ENCODE measurements at regions not wholly inside any gene's neighbourhood (a gene's known extent, or its start where the extent isn't known, plus 50 kb on each side); places are given as distances from the start of the nearest gene placed in this dataset.
A peak's percentile ranks its signal among the peaks of the same experiment; 100 is the strongest.

DNA sequence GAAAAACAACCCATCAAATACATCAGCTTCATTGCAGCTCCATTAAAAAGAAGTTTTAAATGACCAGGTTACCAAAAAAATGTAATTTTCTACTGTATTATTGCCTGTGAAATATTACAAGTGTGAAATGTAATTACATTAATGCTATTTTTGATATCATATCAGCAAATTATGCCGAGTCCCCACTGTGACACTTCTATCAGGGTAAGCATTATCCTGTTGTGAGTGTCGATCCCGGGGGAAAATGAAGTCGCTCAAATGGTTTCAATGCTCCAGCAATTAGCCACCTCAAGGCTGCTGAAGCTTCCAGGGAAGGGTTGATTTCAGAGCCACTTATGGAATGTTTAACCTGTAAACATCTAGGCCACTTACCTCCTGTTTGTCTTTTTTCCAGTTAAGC is 70.4 kb downstream of the RCN1 start:
- DNase-seq: no peak
- peaks cover 22% of the 10 kb centered on the region for H3K27me3 Mint-ChIP-seq
- CTCF ChIA-PET: interaction anchor here (3.1 kb wide), 1 partner anchor 15 kb away, joined by 18 read pairs; no protein-coding TSS in a partner anchor
- no peaks in the 10 kb centered on the region for H3K36me3 Mint-ChIP-seq
- peaks cover 6% of the 10 kb centered on the region for H3K4me1 Mint-ChIP-seq
- no peaks in the 10 kb centered on the region for H3K9me3 Mint-ChIP-seq
- no peak overlapping the region for H3K4me3 Mint-ChIP-seq
- H3K27ac Mint-ChIP-seq: no peak overlapping the region

DNA sequence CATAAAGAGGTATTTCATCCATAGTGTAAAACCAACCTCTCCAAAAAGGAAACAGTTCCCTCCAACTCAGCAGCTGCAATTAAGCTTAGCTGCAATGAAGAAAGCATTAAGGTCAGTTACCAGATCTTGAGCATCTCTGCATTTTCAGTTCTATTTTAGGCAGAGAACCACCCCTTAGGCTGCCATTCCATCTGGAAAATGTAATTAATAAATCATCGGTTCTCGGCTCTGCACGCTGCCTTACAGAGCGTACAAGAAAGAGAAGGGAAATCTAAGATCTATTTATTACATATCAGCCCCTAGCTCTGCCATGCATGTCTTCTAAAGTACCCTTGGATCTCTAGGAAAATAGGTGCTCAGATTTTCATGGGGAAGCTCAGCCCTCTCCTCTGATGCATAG is 71.5 kb downstream of the RCN1 start:
- no peak for DNase-seq
- Mint-ChIP-seq H3K4me3 (no peak overlapping the region), H3K27ac (no peak overlapping the region), H3K36me3 (no peaks in the 10 kb centered on the region), H3K4me1 (peaks cover 6% of the 10 kb centered on the region), H3K9me3 (no peaks in the 10 kb centered on the region), H3K27me3 (peaks cover 22% of the 10 kb centered on the region)
- CTCF ChIA-PET: interaction anchor here (3.1 kb wide), 1 partner anchor 14 kb away, joined by 18 read pairs; no protein-coding TSS in a partner anchor

DNA sequence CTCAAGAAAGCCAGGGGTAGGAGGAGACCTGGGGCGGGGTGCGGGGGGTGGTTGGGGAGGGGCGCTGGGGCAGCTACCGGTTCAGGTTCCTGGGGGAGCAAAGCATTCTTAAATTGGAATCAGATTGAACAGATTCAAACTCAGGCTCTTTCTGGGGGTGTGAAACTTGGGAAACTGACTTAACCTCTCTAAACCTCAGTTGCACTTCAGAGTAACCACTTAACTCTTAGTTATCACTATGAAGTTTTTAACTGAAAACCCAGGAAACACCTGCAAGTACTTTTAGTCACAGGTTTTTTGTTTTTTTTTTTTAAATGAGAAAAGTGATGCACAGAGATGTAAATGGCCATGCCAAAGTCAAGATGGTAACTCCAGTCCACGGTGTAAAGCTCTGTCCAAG is 72.0 kb downstream of the RCN1 start:
- peaks cover 6% of the 10 kb centered on the region for H3K4me1 Mint-ChIP-seq
- no peaks in the 10 kb centered on the region for H3K36me3 Mint-ChIP-seq
- CTCF ChIA-PET: interaction anchor here (3.1 kb wide), 1 partner anchor 13 kb away, joined by 18 read pairs; no protein-coding TSS in a partner anchor
- no peak for DNase-seq
- H3K4me3 Mint-ChIP-seq: no peak overlapping the region
- H3K27ac Mint-ChIP-seq: no peak overlapping the region
- peaks cover 22% of the 10 kb centered on the region for H3K27me3 Mint-ChIP-seq
- no peaks in the 10 kb centered on the region for H3K9me3 Mint-ChIP-seq

DNA sequence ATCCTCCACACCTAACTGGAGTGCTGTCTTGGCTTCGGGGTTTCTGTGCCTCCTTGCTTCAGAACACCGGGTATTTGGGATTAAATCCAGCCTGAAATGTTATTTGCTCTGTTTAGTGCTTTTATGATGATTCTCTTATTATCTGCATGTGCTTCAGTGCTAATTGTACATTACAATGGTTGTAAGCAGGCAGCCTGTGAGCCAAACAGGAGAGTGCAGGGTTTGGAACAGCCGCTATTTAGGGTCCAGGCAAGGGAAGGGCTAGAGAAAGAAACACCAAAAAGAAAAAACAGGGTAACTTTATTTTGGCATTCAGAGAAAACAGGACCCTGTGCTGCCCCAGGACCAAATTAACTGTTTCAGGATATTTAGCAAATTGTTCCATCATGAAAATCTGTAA is 72.7 kb downstream of the RCN1 start:
- H3K27ac Mint-ChIP-seq: no peak overlapping the region
- no peak overlapping the region for H3K4me3 Mint-ChIP-seq
- no peaks in the 10 kb centered on the region for H3K36me3 Mint-ChIP-seq
- peaks cover 13% of the 10 kb centered on the region for H3K4me1 Mint-ChIP-seq
- CTCF ChIA-PET: no interaction called here
- no peaks in the 10 kb centered on the region for H3K9me3 Mint-ChIP-seq
- no peak for DNase-seq
- H3K27me3 Mint-ChIP-seq: peaks cover 22% of the 10 kb centered on the region

DNA sequence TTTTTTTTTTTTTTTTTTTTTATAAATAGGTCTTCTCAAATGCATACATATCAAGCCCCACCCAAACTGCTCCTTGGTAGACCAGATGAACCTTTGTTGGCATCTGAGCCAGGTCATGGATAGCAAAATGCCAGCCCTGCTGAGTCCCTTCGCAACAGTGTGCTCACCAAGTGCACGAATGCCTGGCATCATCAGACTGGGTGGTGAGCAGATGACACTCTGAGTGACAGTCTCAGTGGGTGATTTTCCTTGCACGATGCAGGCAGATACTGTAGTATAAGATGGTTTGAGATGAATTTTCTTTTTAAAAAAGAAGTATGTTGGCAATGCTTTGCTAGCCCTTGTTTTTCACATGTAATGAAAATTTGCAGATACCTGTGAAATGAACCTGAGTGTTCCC is 74.0 kb downstream of the RCN1 start:
- Mint-ChIP-seq H3K36me3 (no peaks in the 10 kb centered on the region), H3K9me3 (no peaks in the 10 kb centered on the region), H3K27ac (no peak overlapping the region), H3K27me3 (peaks cover 21% of the 10 kb centered on the region), H3K4me3 (no peak overlapping the region), H3K4me1 (peaks cover 25% of the 10 kb centered on the region)
- CTCF ChIA-PET: no interaction called here
- no peak for DNase-seq

DNA sequence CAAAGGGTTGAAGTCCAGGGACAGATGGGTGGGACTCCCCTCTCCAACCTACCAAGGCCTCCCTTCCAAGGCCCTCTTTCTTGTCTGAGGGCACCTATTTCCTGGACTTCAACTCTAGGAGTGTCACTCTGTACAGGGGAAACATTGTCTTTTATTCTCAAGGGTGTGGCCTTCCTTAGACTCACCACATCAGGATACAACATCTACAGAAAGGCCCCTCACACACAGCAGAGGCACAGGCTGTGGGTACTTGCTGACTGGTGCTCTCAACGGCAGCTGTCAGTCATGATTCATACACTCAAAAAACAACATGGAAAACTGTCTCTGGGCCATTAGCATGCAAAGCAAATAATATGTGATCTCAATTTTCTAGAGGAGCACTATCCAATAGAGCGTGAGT is 78.0 kb downstream of the RCN1 start:
- CTCF ChIA-PET: no interaction called here
- peaks cover 22% of the 10 kb centered on the region for H3K27me3 Mint-ChIP-seq
- H3K9me3 Mint-ChIP-seq: no peaks in the 10 kb centered on the region
- no peak overlapping the region for H3K4me3 Mint-ChIP-seq
- H3K36me3 Mint-ChIP-seq: no peaks in the 10 kb centered on the region
- peak; percentile 23 for DNase-seq
- H3K27ac Mint-ChIP-seq: no peak overlapping the region
- H3K4me1 Mint-ChIP-seq: peaks cover 31% of the 10 kb centered on the region

DNA sequence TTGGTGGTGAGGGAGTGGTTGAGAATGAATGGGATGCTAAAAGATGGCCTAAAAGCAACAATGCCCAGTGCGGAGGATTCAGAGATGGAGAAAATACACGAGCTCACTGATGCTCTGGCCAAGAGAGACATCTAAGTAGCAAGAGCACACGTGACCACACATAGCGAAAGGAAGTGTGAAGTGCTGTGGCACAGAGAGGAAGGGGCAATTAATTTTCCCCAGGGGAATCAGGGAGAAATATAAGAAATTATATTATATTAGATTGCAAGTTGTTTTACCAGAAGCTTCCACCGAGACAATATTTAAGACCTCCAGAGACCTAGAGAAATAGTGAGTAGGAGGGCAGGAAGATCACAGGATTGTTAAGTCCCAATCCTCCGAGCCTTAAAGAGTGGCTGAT is 80.6 kb downstream of the RCN1 start:
- no peak overlapping the region for H3K27ac Mint-ChIP-seq
- no peak for DNase-seq
- CTCF ChIA-PET: interaction anchor here (0.6 kb wide), 2 partner anchors 114 to 916 kb away, joined by 3 read pairs; no protein-coding TSS in a partner anchor
- H3K27me3 Mint-ChIP-seq: peaks cover 22% of the 10 kb centered on the region
- peaks cover 31% of the 10 kb centered on the region for H3K4me1 Mint-ChIP-seq
- H3K9me3 Mint-ChIP-seq: no peaks in the 10 kb centered on the region
- H3K36me3 Mint-ChIP-seq: no peaks in the 10 kb centered on the region
- no peak overlapping the region for H3K4me3 Mint-ChIP-seq

DNA sequence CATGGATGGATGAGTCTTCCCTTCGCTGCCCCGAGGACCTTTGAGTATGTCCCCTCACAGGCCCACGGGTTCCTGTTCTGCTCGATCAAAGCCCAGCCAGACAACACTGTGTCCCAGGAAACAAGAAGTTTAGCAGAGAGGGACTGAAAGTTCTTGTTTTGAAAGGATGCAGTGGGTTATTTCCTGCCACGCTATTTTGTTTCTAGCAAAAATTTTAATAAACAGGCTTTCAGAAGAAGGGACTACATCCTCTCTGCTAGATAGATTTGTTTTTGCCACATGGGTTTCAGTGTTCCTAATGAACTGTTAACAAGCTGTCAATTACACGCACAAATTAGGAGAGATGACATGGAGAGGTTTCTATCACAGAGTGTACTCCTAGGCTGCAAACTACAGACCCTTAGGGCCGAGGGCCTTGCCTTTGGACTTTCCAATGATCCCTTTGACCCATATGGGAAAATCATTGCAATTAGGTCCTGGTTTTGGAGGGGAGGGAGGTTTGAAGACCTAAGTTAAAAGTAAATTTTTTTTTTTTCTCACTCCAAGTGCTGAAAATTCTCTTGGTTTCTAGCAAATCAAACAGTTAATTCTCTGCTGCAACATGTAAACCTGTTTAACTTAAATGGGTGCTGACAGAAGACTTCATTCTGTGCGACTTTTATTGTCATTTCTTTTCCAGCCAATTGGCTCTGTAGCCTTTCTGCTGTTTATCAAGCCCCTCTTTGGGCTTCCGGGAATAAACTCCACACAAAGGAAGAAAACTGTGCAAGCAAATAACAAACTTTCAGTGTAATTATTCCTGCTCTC is 81.4 kb downstream of the RCN1 start:
- no peak overlapping the region for H3K4me3 Mint-ChIP-seq
- peaks cover 22% of the 10 kb centered on the region for H3K27me3 Mint-ChIP-seq
- no peaks in the 10 kb centered on the region for H3K36me3 Mint-ChIP-seq
- H3K27ac Mint-ChIP-seq: no peak overlapping the region
- H3K4me1 Mint-ChIP-seq: peaks cover 31% of the 10 kb centered on the region
- no peak for DNase-seq
- H3K9me3 Mint-ChIP-seq: no peaks in the 10 kb centered on the region
- CTCF ChIA-PET: interaction anchor here (0.6 kb wide), 1 partner anchor 114 kb away, joined by 3 read pairs; no protein-coding TSS in a partner anchor

DNA sequence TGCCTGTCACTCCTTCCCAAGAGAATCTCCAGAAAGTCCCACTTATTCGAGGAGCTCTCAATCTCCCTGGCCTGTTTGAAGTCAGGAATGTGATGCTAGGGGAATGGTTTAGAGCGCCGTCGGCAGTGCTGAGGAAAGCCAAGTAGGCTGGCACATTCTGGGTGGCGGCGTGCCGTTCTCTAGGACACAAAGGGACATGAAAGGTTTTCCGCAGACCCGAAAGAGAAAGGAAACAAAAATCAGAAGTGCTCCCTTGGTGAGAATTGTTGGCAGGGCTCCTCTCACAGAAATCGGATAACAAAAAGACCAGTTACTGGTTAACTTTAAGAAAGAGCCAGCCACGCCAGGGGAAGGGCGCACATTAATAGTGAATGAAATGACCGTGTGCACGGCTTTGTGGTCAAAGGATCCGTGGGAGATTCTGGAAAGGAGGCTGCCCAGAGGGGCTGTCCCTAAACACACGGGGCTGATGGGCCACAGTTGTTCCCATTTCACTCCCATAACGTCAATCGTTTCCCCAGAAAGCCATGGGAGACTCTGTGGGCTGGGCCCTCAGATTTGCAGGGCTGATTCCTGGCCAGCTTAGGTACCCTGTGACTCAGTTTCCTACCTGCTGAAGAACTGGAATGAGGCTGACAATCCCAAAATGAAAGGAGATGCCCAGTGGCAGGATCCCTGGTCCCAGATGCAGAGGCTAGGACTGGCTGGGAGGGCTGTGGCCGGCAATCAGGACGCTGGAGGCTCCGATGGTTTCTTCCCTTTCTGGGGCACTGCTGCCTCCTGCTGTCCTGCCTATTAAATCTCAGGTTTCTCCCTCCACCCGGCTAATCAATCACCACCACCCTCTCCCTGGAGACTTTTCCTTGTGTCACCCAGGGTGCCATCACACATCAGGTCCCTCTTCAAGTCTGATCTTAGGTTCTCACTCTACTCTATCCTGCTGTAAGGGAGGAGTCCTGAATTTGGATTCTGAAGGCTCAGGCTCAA is 82.3 kb downstream of the RCN1 start:
- Mint-ChIP-seq H3K36me3 (no peaks in the 10 kb centered on the region), H3K27ac (no peak overlapping the region), H3K27me3 (peaks cover 23% of the 10 kb centered on the region), H3K4me1 (peaks cover 29% of the 10 kb centered on the region), H3K4me3 (no peak overlapping the region), H3K9me3 (no peaks in the 10 kb centered on the region)
- peak; percentile 47 for DNase-seq
- CTCF ChIA-PET: interaction anchor here (1.4 kb wide), 2 partner anchors 121 to 122 kb away, joined by 6 to 7 read pairs; no protein-coding TSS in a partner anchor

DNA sequence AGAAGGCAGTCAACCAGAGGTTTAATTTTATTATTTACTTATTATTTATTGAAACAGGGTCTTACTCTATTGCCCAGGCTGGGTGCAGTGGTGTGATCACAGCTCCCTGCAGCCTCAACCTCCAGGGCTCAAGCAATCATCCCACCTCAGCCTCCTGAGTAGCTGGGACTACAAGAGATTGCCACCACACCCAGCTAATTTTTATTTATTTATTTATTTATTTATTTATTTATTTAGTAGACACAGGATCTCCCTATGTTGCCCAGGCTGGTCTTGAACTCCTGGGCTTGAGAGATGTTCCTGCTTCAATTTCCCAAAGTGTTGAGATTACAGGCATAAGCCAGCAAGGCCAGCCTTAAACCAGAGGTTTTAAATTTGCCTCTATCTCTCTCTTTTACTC is 83.1 kb downstream of the RCN1 start:
- Mint-ChIP-seq H3K27ac (no peak overlapping the region), H3K4me3 (no peak overlapping the region), H3K27me3 (peaks cover 28% of the 10 kb centered on the region), H3K36me3 (no peaks in the 10 kb centered on the region), H3K4me1 (peaks cover 20% of the 10 kb centered on the region), H3K9me3 (no peaks in the 10 kb centered on the region)
- CTCF ChIA-PET: interaction anchor here (1.4 kb wide), 2 partner anchors 122 to 123 kb away, joined by 6 to 7 read pairs; no protein-coding TSS in a partner anchor
- DNase-seq: no peak

DNA sequence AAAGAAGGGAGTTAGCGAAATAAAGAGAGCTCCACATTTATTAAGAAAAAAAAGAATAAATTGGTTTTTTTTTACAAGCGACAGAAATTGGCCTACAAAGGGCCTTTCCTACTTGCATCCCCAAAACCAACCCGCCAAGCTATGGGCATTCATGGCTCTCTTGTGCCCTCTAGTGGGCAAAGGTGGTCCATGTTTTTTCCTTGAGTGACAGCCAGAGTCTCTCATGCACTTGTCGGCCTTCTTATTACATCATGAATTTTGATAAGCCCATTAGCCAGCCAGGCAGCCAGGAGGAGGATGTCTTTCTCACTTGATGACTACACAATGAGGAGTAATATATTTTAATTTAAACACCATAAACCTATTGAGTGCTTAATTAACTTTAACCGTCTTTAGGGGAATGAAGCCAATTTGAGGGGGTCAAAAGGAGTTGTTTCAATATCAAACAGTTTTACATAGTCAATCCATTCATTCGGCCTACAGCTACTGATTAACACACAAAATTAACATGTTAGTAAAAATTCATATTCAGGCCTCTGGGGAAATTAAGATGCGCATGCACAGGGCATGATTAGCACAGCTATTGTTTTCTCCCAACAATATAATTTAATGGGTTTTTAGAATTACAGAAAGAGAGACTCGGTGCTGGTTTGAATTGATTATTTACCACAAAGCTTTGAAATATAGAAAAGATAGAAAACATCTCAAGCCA is 85.5 kb downstream of the RCN1 start:
- no peaks in the 10 kb centered on the region for H3K36me3 Mint-ChIP-seq
- H3K4me3 Mint-ChIP-seq: no peak overlapping the region
- no peaks in the 10 kb centered on the region for H3K9me3 Mint-ChIP-seq
- peak; percentile 85 for DNase-seq
- CTCF ChIA-PET: interaction anchor here (0.7 to 4.7 kb wide), 19 partner anchors 9 to 941 kb away, joined by 3 to 100 read pairs (median 4); no protein-coding TSS in a partner anchor
- peaks cover 39% of the 10 kb centered on the region for H3K27me3 Mint-ChIP-seq
- H3K27ac Mint-ChIP-seq: no peak overlapping the region
- H3K4me1 Mint-ChIP-seq: peaks cover 6% of the 10 kb centered on the region

DNA sequence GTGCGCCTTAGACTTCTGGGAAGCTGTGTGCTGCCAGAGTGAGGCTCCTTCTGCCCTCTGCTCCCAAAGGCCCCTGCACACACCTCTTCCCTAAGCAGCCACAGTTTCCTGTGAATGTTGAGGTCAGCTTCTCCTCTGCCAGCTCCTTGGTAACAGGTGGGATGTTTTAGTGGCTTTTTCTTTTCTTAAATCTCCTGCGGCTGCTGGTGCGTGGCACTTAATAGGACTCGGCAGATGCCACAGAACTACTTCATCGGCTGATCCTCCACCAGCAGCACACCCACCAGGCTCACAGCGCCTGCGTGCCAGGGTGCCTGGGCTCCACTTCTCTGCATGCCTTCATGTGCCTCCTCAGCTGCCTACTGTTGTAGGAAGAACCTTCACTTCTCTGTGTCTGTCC is 87.8 kb downstream of the RCN1 start:
- Mint-ChIP-seq H3K36me3 (no peaks in the 10 kb centered on the region), H3K4me1 (no peaks in the 10 kb centered on the region), H3K27ac (no peak overlapping the region), H3K9me3 (no peaks in the 10 kb centered on the region), H3K4me3 (no peak overlapping the region), H3K27me3 (peaks cover 40% of the 10 kb centered on the region)
- DNase-seq: no peak
- CTCF ChIA-PET: interaction anchor here (1.0 to 4.7 kb wide), 2 partner anchors 118 to 126 kb away, joined by 3 to 100 read pairs; no protein-coding TSS in a partner anchor

DNA sequence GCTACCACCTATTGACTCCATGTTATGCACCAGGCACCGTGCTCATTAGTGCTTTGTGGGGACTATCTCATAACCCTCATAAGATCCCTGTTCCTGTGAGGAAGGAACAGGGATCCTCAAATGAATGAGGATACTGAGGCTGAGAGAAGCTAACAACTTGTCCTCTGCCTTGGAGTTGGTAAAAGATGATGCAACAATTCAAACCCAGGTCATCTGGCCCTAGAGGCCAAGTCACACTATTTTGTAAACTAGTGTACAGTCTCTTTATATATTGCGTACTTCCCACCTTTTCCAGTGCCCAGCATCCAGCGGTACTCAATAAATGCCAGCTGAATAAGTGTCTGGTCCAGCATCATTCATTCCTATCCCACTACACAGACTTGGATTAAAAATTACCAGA is 92.6 kb downstream of the RCN1 start:
- Mint-ChIP-seq H3K27me3 (peaks cover 40% of the 10 kb centered on the region), H3K36me3 (no peaks in the 10 kb centered on the region), H3K9me3 (no peaks in the 10 kb centered on the region), H3K4me1 (no peaks in the 10 kb centered on the region), H3K4me3 (no peak overlapping the region), H3K27ac (no peak overlapping the region)
- CTCF ChIA-PET: interaction anchor here (1.2 kb wide), 1 partner anchor 132 kb away, joined by 3 read pairs; no protein-coding TSS in a partner anchor
- no peak for DNase-seq
